Sigmoid colon (tissue), 6 donors: ENCODE measurements at regions not wholly inside any gene's neighbourhood (a gene's known extent, or its start where the extent isn't known, plus 50 kb on each side); places are given as distances from the start of the nearest gene placed in this dataset.

Experiments
- DNase-seq: peaks from one replicate; pipeline ENCODE4 v3.0.0-alpha.2; 2019
- H3K27ac ChIP-seq, 4 donors: fragments of 200-600 bp; sonication (generic); one replicate each; pipeline ENCODE4 v1.5.1; 2016 to 2019; ENCODE audit warnings: mild to moderate bottlenecking in 1 of 4
- H3K27me3 ChIP-seq, 3 donors: fragments of 200-600 bp; sonication (generic); one replicate each; pipeline ENCODE4 v1.5.1; 2019; ENCODE audit warnings: mild to moderate bottlenecking in 1 of 3
- H3K36me3 ChIP-seq, 4 donors: fragments of 200-600 bp; sonication (generic); one replicate each; pipeline ENCODE4 v1.5.1; 2016 to 2019
- H3K4me1 ChIP-seq, 4 donors: fragments of 200-600 bp; sonication (generic); one replicate each; pipeline ENCODE4 v1.5.1; 2017 to 2019
- H3K4me3 ChIP-seq, 4 donors: fragments of 200-600 bp; sonication (generic); one replicate each; pipeline ENCODE4 v1.5.1; 2017 to 2019; ENCODE audit warnings: mild to moderate bottlenecking in 2 of 4, moderate library complexity in 1 of 4
- H3K9me3 ChIP-seq, 4 donors: fragments of 200-600 bp in 3 of 4; sonication (generic) in 3 of 4; one replicate each; pipeline versions ENCODE4 v1.5.1 to v1.6.1; 2013 to 2019
- CTCF ChIP-seq, 4 experiments: fragments of 450-650 bp in 3 of 4; fragments of 200-600 bp in 1 of 4; IDR thresholded peaks; one replicate each; pipeline ENCODE4 v1.5.1; 2016 to 2019; ENCODE audit warnings: antibody characterized with exemption in 4 of 4, mild to moderate bottlenecking in 3 of 4, moderate library complexity in 2 of 4
- EP300 ChIP-seq, 4 donors: sonication (generic); formaldehyde crosslinking; IDR thresholded peaks; one replicate each; pipeline ENCODE4 v1.6.1; 2017; ENCODE audit warnings: antibody characterized with exemption in 4 of 4
- POLR2A ChIP-seq, 2 donors: fragments of 450-650 bp; IDR thresholded peaks; one replicate each; pipeline ENCODE4 v1.6.1; 2016; ENCODE audit warnings: antibody characterized with exemption in 2 of 2, mild to moderate bottlenecking in 2 of 2, moderate library complexity in 2 of 2
- POLR2AphosphoS5 ChIP-seq, 4 donors: sonication (generic); formaldehyde crosslinking; IDR thresholded peaks; one replicate each; pipeline ENCODE4 v1.6.1; 2017; ENCODE audit warnings: antibody characterized with exemption in 4 of 4
- WGBS, 2 donors: extraction: QIAGEN DNeasy Blood & Tissue Kit; methylation state at CpG; one replicate each; pipeline ENCODE4 v1.1.7; 2013; 5-methylcytosine and 5-hydroxymethylcytosine counted together
- intact Hi-C: fragments of 100-400 bp; cut with DNase I; formaldehyde crosslinking; loops from one replicate; pipeline ENCODE4 v1.15.1; 2023
- donor health status: healthy with polysubstance abuse.
- donor health status: healthy.

GRCh38 chr6:1116149-1116548 is 195.7 kb upstream of the FOXQ1 start:
- Histone ChIP-seq H3K9me3 (no peaks in the 10 kb centered on the region), H3K27ac (no peak overlapping the region), H3K4me3 (no peak overlapping the region), H3K36me3 (no peaks in the 10 kb centered on the region), H3K27me3 (no peaks in the 10 kb centered on the region), H3K4me1 (no peaks in the 10 kb centered on the region)
- intact Hi-C loops = no loop called here
- WGBS, 2 donors = 74 to 93% methylated on average over 3 of the region's 3 CpGs
- DNase-seq = no peak
- TF ChIP-seq POLR2AphosphoS5 (IDR thresholded peaks at IDR 0.05) (no peak), CTCF (IDR thresholded peaks at IDR 0.05) (no peak)

- intact Hi-C loops = no loop called here
- H3K27me3 ChIP-seq = no peaks in the 10 kb centered on the region
- no peak overlapping the region for H3K27ac ChIP-seq
- no peaks in the 10 kb centered on the region for H3K36me3 ChIP-seq
- H3K4me3 ChIP-seq = no peak overlapping the region
- no peaks in the 10 kb centered on the region for H3K9me3 ChIP-seq
- 57 to 72% methylated on average over 7 of the region's 7 CpGs for WGBS, 2 donors
- no peaks in the 10 kb centered on the region for H3K4me1 ChIP-seq
- no peak for DNase-seq
- TF ChIP-seq POLR2A (IDR thresholded peaks at IDR 0.05) (no peak), EP300 (IDR thresholded peaks at IDR 0.05) (no peak), POLR2AphosphoS5 (IDR thresholded peaks at IDR 0.05) (no peak), CTCF (IDR thresholded peaks at IDR 0.05) (no peak)
These were observed 197.9 kb upstream of the FOXQ1 start for GRCh38 chr6:1113916-1114540.

GRCh38 chr6:1111361-1111760 is 200.5 kb upstream of the FOXQ1 start:
- H3K36me3 ChIP-seq = no peaks in the 10 kb centered on the region
- H3K9me3 ChIP-seq = no peaks in the 10 kb centered on the region
- no peaks in the 10 kb centered on the region for H3K4me1 ChIP-seq
- DNase-seq = no peak
- intact Hi-C loops = no loop called here
- H3K4me3 ChIP-seq = no peak overlapping the region
- H3K27ac ChIP-seq = no peak overlapping the region
- 14 to 39% methylated on average over 6 of the region's 6 CpGs for WGBS, 2 donors
- no peaks in the 10 kb centered on the region for H3K27me3 ChIP-seq
- TF ChIP-seq EP300 (IDR thresholded peaks at IDR 0.05) = no peak
- TF ChIP-seq CTCF (IDR thresholded peaks at IDR 0.05) = no peak
- no peak for TF ChIP-seq POLR2AphosphoS5 (IDR thresholded peaks at IDR 0.05)
- no peak for TF ChIP-seq POLR2A (IDR thresholded peaks at IDR 0.05)

GRCh38 chr6:1110941-1111349 is 201.0 kb upstream of the FOXQ1 start:
- TF ChIP-seq CTCF (IDR thresholded peaks at IDR 0.05) = no peak
- Histone ChIP-seq H3K27ac (no peak overlapping the region), H3K27me3 (no peaks in the 10 kb centered on the region), H3K9me3 (no peaks in the 10 kb centered on the region), H3K36me3 (no peaks in the 10 kb centered on the region), H3K4me1 (no peaks in the 10 kb centered on the region), H3K4me3 (no peak overlapping the region)
- WGBS, 2 donors = 27 to 67% methylated on average over 12 of the region's 12 CpGs
- intact Hi-C loops = no loop called here
- DNase-seq = no peak

- intact Hi-C loops = no loop called here
- TF ChIP-seq EP300 (IDR thresholded peaks at IDR 0.05) = no peak
- no peak for TF ChIP-seq POLR2AphosphoS5 (IDR thresholded peaks at IDR 0.05)
- no peak for TF ChIP-seq POLR2A (IDR thresholded peaks at IDR 0.05)
- no peak for TF ChIP-seq CTCF (IDR thresholded peaks at IDR 0.05)
These were observed 201.7 kb upstream of the FOXQ1 start for GRCh38 chr6:1110164-1110563.

More at GRCh38 chr6:1110164-1110563, 201.7 kb upstream of the FOXQ1 start:
- no peak for DNase-seq
- WGBS, 2 donors = 93 to 95% methylated on average over 2 of the region's 2 CpGs
- Histone ChIP-seq H3K27me3 (no peaks in the 10 kb centered on the region), H3K4me3 (no peak overlapping the region), H3K36me3 (no peaks in the 10 kb centered on the region), H3K4me1 (no peaks in the 10 kb centered on the region), H3K27ac (no peak overlapping the region), H3K9me3 (no peaks in the 10 kb centered on the region)
